Endodermal cell (in vitro differentiated cells): ENCODE measurements at regions not wholly inside any gene's neighbourhood (a gene's known extent, or its start where the extent isn't known, plus 50 kb on each side); places are given as distances from the start of the nearest gene placed in this dataset.
"Not testable (repeated sequence)": the region's sequence is repeated elsewhere in the genome, so short reads cannot be mapped to it uniquely, and the experiment has no call there.

Experiments used
- DNase-seq: peaks from one replicate; pipeline ENCODE4 v3.0.0-alpha.2; 2017
- H3K27ac ChIP-seq: 2 replicates; pipeline ENCODE4 v1.5.1; 2013; ENCODE audit warnings: mild to moderate bottlenecking, low read depth, low read length, moderate library complexity
- H3K27me3 ChIP-seq: 2 replicates; pipeline ENCODE4 v1.6.1; 2013; ENCODE audit warnings: mild to moderate bottlenecking, low read length, moderate library complexity; ENCODE audit not compliant: insufficient read depth, control insufficient read depth, poor library complexity, severe bottlenecking
- H3K36me3 ChIP-seq: 2 replicates; pipeline ENCODE4 v1.7.0; 2013; ENCODE audit warnings: mild to moderate bottlenecking, low read length, moderate library complexity; ENCODE audit not compliant: control insufficient read depth, insufficient read depth
- H3K4me1 ChIP-seq: one replicate; pipeline ENCODE4 v1.7.0; 2013; ENCODE audit warnings: low read length; ENCODE audit not compliant: control insufficient read depth, insufficient read depth
- H3K4me3 ChIP-seq: 2 replicates; pipeline ENCODE4 v1.5.1; 2013; ENCODE audit warnings: mild to moderate bottlenecking, low read length, moderate library complexity
- H3K9ac ChIP-seq: 2 replicates; pipeline ENCODE4 v1.6.1; 2013; ENCODE audit warnings: mild to moderate bottlenecking, low read length, moderate library complexity; ENCODE audit not compliant: poor library complexity, severe bottlenecking; ENCODE audit errors: extremely low read depth
- H3K9me3 ChIP-seq: 2 replicates; pipeline ENCODE4 v1.6.1; 2013; ENCODE audit warnings: mild to moderate bottlenecking, low read length, moderate library complexity; ENCODE audit not compliant: control insufficient read depth
- H3K27ac Mint-ChIP-seq: 2 replicates; pipeline ENCODE4 v1.8.0; 2020; ENCODE audit warnings: mixed read lengths
- H3K27me3 Mint-ChIP-seq: 2 replicates; pipeline ENCODE4 v1.8.0; 2021; ENCODE audit warnings: mild to moderate bottlenecking, mixed read lengths; ENCODE audit not compliant: insufficient read depth
- H3K36me3 Mint-ChIP-seq: 2 replicates; pipeline ENCODE4 v1.8.0; 2020; ENCODE audit warnings: low read depth, mixed read lengths
- H3K4me1 Mint-ChIP-seq: 2 replicates; pipeline ENCODE4 v1.8.0; 2020; ENCODE audit warnings: mixed read lengths
- H3K4me3 Mint-ChIP-seq: 2 replicates; pipeline ENCODE4 v1.8.0; 2020; ENCODE audit warnings: mild to moderate bottlenecking, moderate library complexity, mixed read lengths
- H3K9me3 Mint-ChIP-seq: 2 replicates; pipeline ENCODE4 v1.8.0; 2020; ENCODE audit warnings: mild to moderate bottlenecking, mixed read lengths
- WGBS, 2 experiments: methylation state at CpG; one replicate each; pipeline versions ENCODE4 v1.1.5 to v1.1.7; 2013; ENCODE audit warnings: missing lambda C conversion rate in 2 of 2, mixed read lengths in 1 of 2; ENCODE audit not compliant: insufficient coverage in 1 of 2, insufficient read length in 1 of 2; 5-methylcytosine and 5-hydroxymethylcytosine counted together
- TF ChIP-seq, protein P1 (sequence below): fragments of 200-600 bp; sonication (generic); conservative IDR thresholded peaks from 2 replicates; pipeline ENCODE4 v1.5.0; 2021; ENCODE audit warnings: antibody characterized with exemption, mild to moderate bottlenecking

GRCh38 chr6:81890846-81891245 lies 138.4 kb upstream of the TENT5A start:
- Mint-ChIP-seq H3K27me3 (no peaks in the 10 kb centered on the region), H3K27ac (no peak overlapping the region)

GRCh38 chr6:81889377-81890053 lies 137.0 kb upstream of the TENT5A start:
- no peak overlapping the region for H3K4me3 Mint-ChIP-seq
- TF ChIP-seq, protein P1, sequence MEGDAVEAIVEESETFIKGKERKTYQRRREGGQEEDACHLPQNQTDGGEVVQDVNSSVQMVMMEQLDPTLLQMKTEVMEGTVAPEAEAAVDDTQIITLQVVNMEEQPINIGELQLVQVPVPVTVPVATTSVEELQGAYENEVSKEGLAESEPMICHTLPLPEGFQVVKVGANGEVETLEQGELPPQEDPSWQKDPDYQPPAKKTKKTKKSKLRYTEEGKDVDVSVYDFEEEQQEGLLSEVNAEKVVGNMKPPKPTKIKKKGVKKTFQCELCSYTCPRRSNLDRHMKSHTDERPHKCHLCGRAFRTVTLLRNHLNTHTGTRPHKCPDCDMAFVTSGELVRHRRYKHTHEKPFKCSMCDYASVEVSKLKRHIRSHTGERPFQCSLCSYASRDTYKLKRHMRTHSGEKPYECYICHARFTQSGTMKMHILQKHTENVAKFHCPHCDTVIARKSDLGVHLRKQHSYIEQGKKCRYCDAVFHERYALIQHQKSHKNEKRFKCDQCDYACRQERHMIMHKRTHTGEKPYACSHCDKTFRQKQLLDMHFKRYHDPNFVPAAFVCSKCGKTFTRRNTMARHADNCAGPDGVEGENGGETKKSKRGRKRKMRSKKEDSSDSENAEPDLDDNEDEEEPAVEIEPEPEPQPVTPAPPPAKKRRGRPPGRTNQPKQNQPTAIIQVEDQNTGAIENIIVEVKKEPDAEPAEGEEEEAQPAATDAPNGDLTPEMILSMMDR = no peak
- peaks cover 20% of the 10 kb centered on the region for H3K4me1 ChIP-seq
- H3K9me3 ChIP-seq = peaks cover 5% of the 10 kb centered on the region
- no peaks in the 10 kb centered on the region for H3K36me3 ChIP-seq
- no peak overlapping the region for H3K27ac ChIP-seq
- no peaks in the 10 kb centered on the region for H3K9me3 Mint-ChIP-seq
- H3K27me3 ChIP-seq = no peaks in the 10 kb centered on the region
- no peaks in the 10 kb centered on the region for H3K36me3 Mint-ChIP-seq
- 92 to 94% methylated on average over 4 to 6 of the region's 6 CpGs for WGBS, 2 experiments
- peaks cover 15% of the 10 kb centered on the region for H3K4me1 Mint-ChIP-seq
- no peak overlapping the region for H3K9ac ChIP-seq
- no peak overlapping the region for H3K4me3 ChIP-seq
- no peak overlapping the region for H3K27ac Mint-ChIP-seq
- DNase-seq = no peak
- no peaks in the 10 kb centered on the region for H3K27me3 Mint-ChIP-seq

More at GRCh38 chr6:81890846-81891245, 138.4 kb upstream of the TENT5A start:
- peaks cover 15% of the 10 kb centered on the region for H3K4me1 Mint-ChIP-seq
- Histone ChIP-seq H3K27ac (no peak overlapping the region), H3K36me3 (no peaks in the 10 kb centered on the region), H3K27me3 (no peaks in the 10 kb centered on the region), H3K4me3 (no peak overlapping the region), H3K9me3 (no peaks in the 10 kb centered on the region), H3K4me1 (peaks cover 27% of the 10 kb centered on the region), H3K9ac (no peak overlapping the region)
- TF ChIP-seq, protein P1 = no peak
- no peak overlapping the region for H3K4me3 Mint-ChIP-seq
- 88 to 99% methylated on average over 2 of the region's 2 CpGs for WGBS, 2 experiments
- H3K36me3 Mint-ChIP-seq = no peaks in the 10 kb centered on the region
- no peaks in the 10 kb centered on the region for H3K9me3 Mint-ChIP-seq
- DNase-seq = no peak

GRCh38 chr6:81886909-81887308 lies 134.4 kb upstream of the TENT5A start:
- not testable (repeated sequence) for H3K27me3 ChIP-seq, H3K4me1 ChIP-seq, DNase-seq, H3K9me3 Mint-ChIP-seq, H3K4me1 Mint-ChIP-seq, H3K36me3 ChIP-seq, H3K36me3 Mint-ChIP-seq, H3K27ac Mint-ChIP-seq, H3K27ac ChIP-seq, H3K9me3 ChIP-seq, H3K4me3 Mint-ChIP-seq, H3K9ac ChIP-seq, H3K4me3 ChIP-seq, H3K27me3 Mint-ChIP-seq
- WGBS, 2 experiments = 86 to 100% methylated on average over 1 of the region's 1 CpG

DNA sequence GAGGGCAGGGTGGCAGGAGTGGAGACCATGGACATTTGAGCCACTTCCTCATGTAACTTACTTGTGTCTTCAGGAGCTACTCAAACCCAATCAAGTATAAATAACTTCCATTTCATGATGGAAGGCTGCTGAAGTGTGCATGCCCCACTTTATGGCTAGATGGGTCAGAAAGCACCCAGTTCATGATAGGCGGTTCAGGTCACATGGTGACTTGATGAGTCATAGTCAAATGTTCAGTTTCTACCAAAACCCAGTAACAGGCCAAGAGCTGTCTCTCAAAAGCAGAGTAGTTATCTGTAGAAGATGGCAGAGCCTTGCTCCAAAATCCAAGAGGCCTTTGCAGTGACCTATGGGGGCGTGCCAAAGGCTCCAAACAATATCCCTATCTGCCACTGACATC lies 133.7 kb upstream of the TENT5A start:
- 90 to 93% methylated on average over 2 of the region's 2 CpGs for WGBS, 2 experiments
- no peak overlapping the region for H3K27ac Mint-ChIP-seq
- H3K9me3 Mint-ChIP-seq = no peaks in the 10 kb centered on the region
- no peaks in the 10 kb centered on the region for H3K27me3 Mint-ChIP-seq
- H3K4me3 Mint-ChIP-seq = no peak overlapping the region
- TF ChIP-seq, protein P1 = no peak
- peaks cover 3% of the 10 kb centered on the region for H3K4me1 ChIP-seq
- peaks cover 6% of the 10 kb centered on the region for H3K9me3 ChIP-seq
- H3K27ac ChIP-seq = no peak overlapping the region
- no peaks in the 10 kb centered on the region for H3K27me3 ChIP-seq
- no peak for DNase-seq
- H3K9ac ChIP-seq = no peak overlapping the region
- H3K36me3 Mint-ChIP-seq = no peaks in the 10 kb centered on the region
- peaks cover 4% of the 10 kb centered on the region for H3K4me1 Mint-ChIP-seq
- H3K36me3 ChIP-seq = no peaks in the 10 kb centered on the region
- no peak overlapping the region for H3K4me3 ChIP-seq
